Upper lobe of left lung (tissue), 4 donors: ENCODE measurements at regions not wholly inside any gene's neighbourhood (a gene's known extent, or its start where the extent isn't known, plus 50 kb on each side); places are given as distances from the start of the nearest gene placed in this dataset.

Experiments
- CTCF ChIP-seq, 6 experiments: fragments of 450-650 bp in 4 of 6; fragments of 200-600 bp in 2 of 6; sonication (generic) in 2 of 6; IDR thresholded peaks; one replicate each; pipeline ENCODE4 v1.5.1; 2016 to 2019; ENCODE audit warnings: antibody characterized with exemption in 6 of 6
- POLR2A ChIP-seq, 4 donors: fragments of 450-650 bp; IDR thresholded peaks; one replicate each; pipeline ENCODE4 v1.5.1; 2016 to 2017; ENCODE audit warnings: antibody characterized with exemption in 4 of 4, mild to moderate bottlenecking in 2 of 4
- POLR2AphosphoS5 ChIP-seq, 2 donors: sonication (generic); formaldehyde crosslinking; IDR thresholded peaks; one replicate each; pipeline ENCODE4 v1.5.1; 2017; ENCODE audit warnings: antibody characterized with exemption in 2 of 2

- TF ChIP-seq CTCF (IDR thresholded peaks at IDR 0.05) (no peak), POLR2A (IDR thresholded peaks at IDR 0.05) (no peak), POLR2AphosphoS5 (IDR thresholded peaks at IDR 0.05) (no peak)
Measured at GRCh38 chrX:38857736-38858523, 56.7 kb downstream of the MID1IP1 start.
